IMR-90 (cell line): ENCODE measurements at regions not wholly inside any gene's neighbourhood (a gene's known extent, or its start where the extent isn't known, plus 50 kb on each side); places are given as distances from the start of the nearest gene placed in this dataset.

Experiments used
- ATAC-seq: fragments of 200-7000 bp; cut with Tn5 transposase; 2 replicates; pipeline ENCODE4 v1.9.1; 2020; ENCODE audit warnings: low read depth, mild to moderate bottlenecking, moderate library complexity
- BruUV-seq: library from RNA; stranded (reverse); fragments of 400-500 nt; replicated peaks from 2 replicates; lab custom pipeline; 2021; lab: Mats Ljungman, UMichigan
- CTCF ChIA-PET: fragments of 300-600 bp; formaldehyde crosslinking; extraction: SDS; loops from one replicate; lab custom pipeline; 2021; ENCODE audit warnings: antibody characterized with exemption; lab: Yijun Ruan, JAX
- POLR2A ChIA-PET: fragments of 300-600 bp; sonication (Branson Sonifier 250); formaldehyde crosslinking; loops from one replicate; lab custom pipeline; 2022; ENCODE audit warnings: antibody characterized with exemption; ENCODE audit not compliant: unreplicated experiment; lab: Charles Lee
- DNase-seq: peaks from one replicate; pipeline ENCODE4 v3.0.0; 2013
- H2AFZ ChIP-seq: replicated peaks from 2 replicates; pipeline ENCODE3; 2013; ENCODE audit warnings: low read length, mild to moderate bottlenecking; ENCODE audit not compliant: poor library complexity
- H2AK5ac ChIP-seq: 2 replicates; pipeline ENCODE4 v1.6.1; 2013; ENCODE audit warnings: low read depth, low read length, inconsistent platforms
- H2AK9ac ChIP-seq: replicated peaks from 2 replicates; pipeline ENCODE3; 2013; ENCODE audit warnings: mild to moderate bottlenecking, low read depth, low read length, moderate library complexity; ENCODE audit not compliant: poor library complexity
- H2BK120ac ChIP-seq: 2 replicates; pipeline ENCODE4 v1.6.1; 2013; ENCODE audit warnings: low read depth, low read length, inconsistent platforms
- H2BK15ac ChIP-seq: 3 replicates; pipeline ENCODE4 v1.6.1; 2013; ENCODE audit warnings: low read depth, low read length, inconsistent platforms
- H2BK20ac ChIP-seq: 2 replicates; pipeline ENCODE4 v1.6.1; 2013; ENCODE audit warnings: low read depth, mild to moderate bottlenecking, inconsistent platforms, low read length, moderate library complexity
- H2BK5ac ChIP-seq: 2 replicates; pipeline ENCODE4 v1.6.1; 2013; ENCODE audit warnings: mild to moderate bottlenecking, low read depth, low read length, inconsistent platforms; ENCODE audit not compliant: poor library complexity, severe bottlenecking
- H3K14ac ChIP-seq: replicated peaks from 2 replicates; pipeline ENCODE4 v1.6.1; 2013; ENCODE audit warnings: low read depth, low read length, inconsistent platforms
- H3K18ac ChIP-seq: 2 replicates; pipeline ENCODE4 v1.6.1; 2013; ENCODE audit warnings: low read depth, low read length, control low read depth
- H3K23ac ChIP-seq: 2 replicates; pipeline ENCODE4 v1.6.1; 2013; ENCODE audit warnings: low read depth, low read length, inconsistent platforms
- H3K27ac ChIP-seq: 2 replicates; pipeline ENCODE4 v1.5.1; 2013; ENCODE audit warnings: mild to moderate bottlenecking, control low read depth, low read length; ENCODE audit not compliant: insufficient read depth
- H3K27me3 ChIP-seq: 2 replicates; pipeline ENCODE4 v1.6.1; 2013; ENCODE audit warnings: low read length; ENCODE audit not compliant: control insufficient read depth, insufficient read depth
- H3K36me3 ChIP-seq: 2 replicates; pipeline ENCODE4 v1.6.1; 2013; ENCODE audit warnings: low read length, mixed read lengths; ENCODE audit not compliant: control insufficient read depth, insufficient read depth
- H3K4ac ChIP-seq: 2 replicates; pipeline ENCODE4 v1.6.1; 2013; ENCODE audit warnings: low read depth, low read length, inconsistent platforms
- H3K4me1 ChIP-seq: 2 replicates; pipeline ENCODE4 v1.6.1; 2013; ENCODE audit warnings: low read length, mixed read lengths; ENCODE audit not compliant: control insufficient read depth, insufficient read depth
- H3K4me2 ChIP-seq: 2 replicates; pipeline ENCODE4 v1.6.1; 2013; ENCODE audit warnings: low read depth, mild to moderate bottlenecking, control low read depth, low read length, moderate library complexity
- H3K4me3 ChIP-seq: 2 replicates; pipeline ENCODE4 v1.5.1; 2013; ENCODE audit warnings: low read depth, mild to moderate bottlenecking, control low read depth, low read length, moderate library complexity; ENCODE audit not compliant: insufficient read depth
- H3K56ac ChIP-seq: 2 replicates; pipeline ENCODE4 v1.6.1; 2013; ENCODE audit warnings: low read length, inconsistent platforms; ENCODE audit not compliant: insufficient read depth; ENCODE audit errors: extremely low read depth
- H3K79me1 ChIP-seq, 2 experiments: 2 replicates each; pipeline ENCODE4 v1.6.1; 2013; ENCODE audit warnings: low read length in 2 of 2, inconsistent platforms in 1 of 2, low read depth in 1 of 2
- H3K9ac ChIP-seq: 2 replicates; pipeline ENCODE4 v1.6.1; 2013; ENCODE audit warnings: low read depth, low read length, control low read depth
- H3K9me1 ChIP-seq: 2 replicates; pipeline ENCODE4 v1.6.1; 2013; ENCODE audit warnings: low read length, inconsistent platforms; ENCODE audit not compliant: insufficient read depth
- H3K9me3 ChIP-seq: 2 replicates; pipeline ENCODE4 v1.6.1; 2013; ENCODE audit warnings: low read length; ENCODE audit not compliant: control insufficient read depth, insufficient read depth
- H4K20me1 ChIP-seq: 2 replicates; pipeline ENCODE4 v1.6.1; 2013; ENCODE audit warnings: low read length, inconsistent platforms; ENCODE audit not compliant: insufficient read depth
- H4K5ac ChIP-seq: 2 replicates; pipeline ENCODE4 v1.6.1; 2013; ENCODE audit warnings: mild to moderate bottlenecking, low read depth, low read length, control low read depth
- H4K8ac ChIP-seq, 2 experiments: 2 replicates each; pipeline ENCODE4 v1.6.1; 2013; ENCODE audit warnings: low read depth in 2 of 2, low read length in 2 of 2, control low read depth in 1 of 2, inconsistent platforms in 1 of 2
- H4K91ac ChIP-seq: 2 replicates; pipeline ENCODE4 v1.6.1; 2013; ENCODE audit warnings: low read depth, low read length, inconsistent platforms; ENCODE audit not compliant: insufficient read depth
- BHLHE40 ChIP-seq: fragments of 150-350 bp; IDR thresholded peaks from 2 replicates; pipeline ENCODE4 v1.6.1; 2016; ENCODE audit warnings: mild to moderate bottlenecking, low read depth, low read length
- CEBPB ChIP-seq: IDR thresholded peaks from 2 replicates; pipeline ENCODE4 v1.6.1; 2012; ENCODE audit warnings: low read depth, low read length, improper control_type of control experiment
- CHD1 ChIP-seq: IDR thresholded peaks from 2 replicates; pipeline ENCODE4 v1.6.1; 2012; ENCODE audit warnings: low read depth, low read length, improper control_type of control experiment
- FOS ChIP-seq: fragments of 150-350 bp; IDR thresholded peaks from 2 replicates; pipeline ENCODE4 v1.6.1; 2016; ENCODE audit warnings: low read depth, low read length
- MAFK ChIP-seq: IDR thresholded peaks from 2 replicates; pipeline ENCODE4 v1.6.1; 2012; ENCODE audit warnings: low read depth, low read length, improper control_type of control experiment
- MAZ ChIP-seq: IDR thresholded peaks from 2 replicates; pipeline ENCODE4 v1.6.1; 2012; ENCODE audit warnings: low read depth, mild to moderate bottlenecking, low read length, improper control_type of control experiment, moderate library complexity, borderline replicate concordance
- NFE2L2 ChIP-seq: fragments of 150-350 bp; IDR thresholded peaks from 2 replicates; pipeline ENCODE4 v1.6.1; 2016; ENCODE audit warnings: low read depth, mild to moderate bottlenecking, low read length
- RAD21 ChIP-seq: IDR thresholded peaks from 2 replicates; pipeline ENCODE4 v1.6.1; 2012; ENCODE audit warnings: low read length, improper control_type of control experiment
- RCOR1 ChIP-seq: IDR thresholded peaks from 2 replicates; pipeline ENCODE4 v1.6.1; 2012; ENCODE audit warnings: mild to moderate bottlenecking, low read length, improper control_type of control experiment; ENCODE audit not compliant: insufficient replicate concordance
- SMC3 ChIP-seq: fragments of 150-350 bp; IDR thresholded peaks from 2 replicates; pipeline ENCODE4 v1.6.1; 2016; ENCODE audit warnings: low read depth, mild to moderate bottlenecking, antibody characterized with exemption, low read length, moderate library complexity
- WGBS, 2 experiments: methylation state at CpG; one replicate each; pipeline versions ENCODE4 v1.1.5 to v1.1.7; 2013; ENCODE audit warnings: missing lambda C conversion rate in 2 of 2; ENCODE audit not compliant: insufficient read length in 1 of 2; ENCODE audit errors: extremely low coverage in 2 of 2; 5-methylcytosine and 5-hydroxymethylcytosine counted together
- dilution Hi-C: fragments of 300-500 bp; cut with HindIII; formaldehyde crosslinking; loops from one replicate; pipeline ENCODE4 v1.14.3; 2018; ENCODE audit warnings: low sequenced_read_pairs; ENCODE audit not compliant: unreplicated experiment
- in situ Hi-C: fragments of 300-500 bp; cut with MboI; formaldehyde crosslinking; loops from 3 replicates; pipeline ENCODE4 v1.14.3; 2019; ENCODE audit warnings: low sequenced_read_pairs, inconsistent platforms, mixed read lengths
- intact Hi-C: fragments of 100-400 bp; cut with micrococcal nuclease; formaldehyde crosslinking; loops from 2 replicates; pipeline ENCODE4 v1.10.0; 2022
- TF ChIP-seq, protein P1 (sequence below): fragments of 150-350 bp; IDR thresholded peaks from 2 replicates; pipeline ENCODE4 v1.6.1; 2017; ENCODE audit warnings: mild to moderate bottlenecking, antibody characterized with exemption, low read length, low read depth
- TF ChIP-seq, protein P2 (sequence below): conservative IDR thresholded peaks from 2 replicates; pipeline ENCODE4 v1.5.1; 2012; ENCODE audit warnings: mild to moderate bottlenecking, low read depth, low read length, improper control_type of control experiment

DNA sequence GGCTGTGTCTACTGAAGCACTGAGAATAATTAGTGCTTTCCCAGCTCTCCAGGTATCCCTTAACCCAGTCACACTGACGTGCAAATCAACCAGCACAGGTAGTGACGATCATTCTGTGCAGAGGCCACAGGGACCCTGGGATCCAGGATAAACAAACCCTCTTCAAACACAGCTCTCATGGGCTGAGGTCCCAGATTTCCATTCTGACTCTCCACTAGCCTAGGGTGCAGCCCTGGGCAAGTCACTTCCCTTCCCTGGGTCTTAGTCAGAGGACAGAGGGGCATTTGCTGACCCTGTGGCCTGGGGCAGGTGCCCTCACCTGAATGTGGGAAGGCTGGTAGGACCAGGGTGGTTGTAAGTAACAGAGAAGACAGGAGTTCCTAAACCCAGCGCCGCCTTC is 724.7 kb downstream of the MATN1 start:
- CTCF ChIA-PET = no interaction called here
- 50% methylated on average over 1 of the region's 4 CpGs; no CpG with 5 or more reads in 1 of the 2 experiments for WGBS, 2 experiments
- no peak overlapping the region for H2BK5ac ChIP-seq
- no peak overlapping the region for H4K8ac ChIP-seq
- H3K4me1 ChIP-seq = no peaks in the 10 kb centered on the region
- TF ChIP-seq RAD21 (no peak), NFE2L2 (no peak), RCOR1 (no peak), FOS (no peak), MAFK (no peak), SMC3 (no peak), BHLHE40 (no peak), CHD1 (no peak), CEBPB (no peak), MAZ (no peak)
- TF ChIP-seq, protein P1, sequence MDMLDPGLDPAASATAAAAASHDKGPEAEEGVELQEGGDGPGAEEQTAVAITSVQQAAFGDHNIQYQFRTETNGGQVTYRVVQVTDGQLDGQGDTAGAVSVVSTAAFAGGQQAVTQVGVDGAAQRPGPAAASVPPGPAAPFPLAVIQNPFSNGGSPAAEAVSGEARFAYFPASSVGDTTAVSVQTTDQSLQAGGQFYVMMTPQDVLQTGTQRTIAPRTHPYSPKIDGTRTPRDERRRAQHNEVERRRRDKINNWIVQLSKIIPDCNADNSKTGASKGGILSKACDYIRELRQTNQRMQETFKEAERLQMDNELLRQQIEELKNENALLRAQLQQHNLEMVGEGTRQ = no peak
- TF ChIP-seq, protein P2, sequence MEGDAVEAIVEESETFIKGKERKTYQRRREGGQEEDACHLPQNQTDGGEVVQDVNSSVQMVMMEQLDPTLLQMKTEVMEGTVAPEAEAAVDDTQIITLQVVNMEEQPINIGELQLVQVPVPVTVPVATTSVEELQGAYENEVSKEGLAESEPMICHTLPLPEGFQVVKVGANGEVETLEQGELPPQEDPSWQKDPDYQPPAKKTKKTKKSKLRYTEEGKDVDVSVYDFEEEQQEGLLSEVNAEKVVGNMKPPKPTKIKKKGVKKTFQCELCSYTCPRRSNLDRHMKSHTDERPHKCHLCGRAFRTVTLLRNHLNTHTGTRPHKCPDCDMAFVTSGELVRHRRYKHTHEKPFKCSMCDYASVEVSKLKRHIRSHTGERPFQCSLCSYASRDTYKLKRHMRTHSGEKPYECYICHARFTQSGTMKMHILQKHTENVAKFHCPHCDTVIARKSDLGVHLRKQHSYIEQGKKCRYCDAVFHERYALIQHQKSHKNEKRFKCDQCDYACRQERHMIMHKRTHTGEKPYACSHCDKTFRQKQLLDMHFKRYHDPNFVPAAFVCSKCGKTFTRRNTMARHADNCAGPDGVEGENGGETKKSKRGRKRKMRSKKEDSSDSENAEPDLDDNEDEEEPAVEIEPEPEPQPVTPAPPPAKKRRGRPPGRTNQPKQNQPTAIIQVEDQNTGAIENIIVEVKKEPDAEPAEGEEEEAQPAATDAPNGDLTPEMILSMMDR = no peak
- H2AFZ ChIP-seq = no peak overlapping the region
- H4K91ac ChIP-seq = no peak overlapping the region
- H3K56ac ChIP-seq = no peak overlapping the region
- POLR2A ChIA-PET = no interaction called here
- no peak overlapping the region for H3K4me3 ChIP-seq
- no peaks in the 10 kb centered on the region for H3K9me1 ChIP-seq
- H3K23ac ChIP-seq = no peak overlapping the region
- dilution Hi-C loops = no loop called here
- no peak overlapping the region for H2BK20ac ChIP-seq
- DNase-seq (no peak), ATAC-seq (no peak)
- no peak overlapping the region for H3K4ac ChIP-seq
- H3K79me1 ChIP-seq = no peaks in the 10 kb centered on the region
- no peak overlapping the region for H4K5ac ChIP-seq
- H3K9me3 ChIP-seq = peaks cover 3% of the 10 kb centered on the region; the same call in 1 of the 2 replicates
- H3K27ac ChIP-seq = no peak overlapping the region
- H3K9ac ChIP-seq = no peak overlapping the region
- no peak overlapping the region for H3K14ac ChIP-seq
- no peaks in the 10 kb centered on the region for H4K20me1 ChIP-seq
- H3K18ac ChIP-seq = no peak overlapping the region
- in situ Hi-C loops = no loop called here
- H2AK5ac ChIP-seq = no peak overlapping the region
- H2BK120ac ChIP-seq = no peak overlapping the region
- no peaks in the 10 kb centered on the region for H3K27me3 ChIP-seq
- H2BK15ac ChIP-seq = no peak overlapping the region
- no peak overlapping the region for H3K4me2 ChIP-seq
- BruUV-seq = no TSS peak
- no peaks in the 10 kb centered on the region for H3K36me3 ChIP-seq
- intact Hi-C loops = no loop called here
- no peak overlapping the region for H2AK9ac ChIP-seq
